ENCODE measurements at regions not wholly inside any gene's neighbourhood (a gene's known extent, or its start where the extent isn't known, plus 50 kb on each side); places are given as distances from the start of the nearest gene placed in this dataset.

GRCh38 chr12:28883406-28883997, 265.6 kb upstream of the FAR2 start:
- no peak overlapping the region for H3K4me3 ChIP-seq (ENCODE audit: low read depth, low read length)
- peak; percentile 32 for DNase-seq (ENCODE audit: low read depth)
- no peak for TF ChIP-seq CTCF (conservative IDR thresholded peaks at IDR 0.05; ENCODE audit: low read depth, low read length)

- no peak overlapping the region for H3K4me3 ChIP-seq (ENCODE audit: low read depth, low read length)
- TF ChIP-seq CTCF (conservative IDR thresholded peaks at IDR 0.05; ENCODE audit: low read depth, low read length) = no peak
- DNase-seq (ENCODE audit: low read depth) = no peak
Measured at GRCh38 chr12:28884904-28885679, 264.0 kb upstream of the FAR2 start.

- DNase-seq (ENCODE audit: low read depth) = no peak
- H3K4me3 ChIP-seq (ENCODE audit: low read depth, low read length) = no peak overlapping the region
- no peak for TF ChIP-seq CTCF (conservative IDR thresholded peaks at IDR 0.05; ENCODE audit: low read depth, low read length)
Measured at GRCh38 chr12:28885928-28886327, 263.1 kb upstream of the FAR2 start.

GRCh38 chr12:28887461-28887990, 261.6 kb upstream of the FAR2 start:
- H3K4me3 ChIP-seq (ENCODE audit: low read depth, low read length) = no peak overlapping the region
- TF ChIP-seq CTCF (conservative IDR thresholded peaks at IDR 0.05; ENCODE audit: low read depth, low read length) = no peak
- no peak for DNase-seq (ENCODE audit: low read depth)

- TF ChIP-seq CTCF (conservative IDR thresholded peaks at IDR 0.05; ENCODE audit: low read depth, low read length) = no peak
- DNase-seq (ENCODE audit: low read depth) = no peak
- H3K4me3 ChIP-seq (ENCODE audit: low read depth, low read length) = no peak overlapping the region
Measured at GRCh38 chr12:28890664-28891063, 258.4 kb upstream of the FAR2 start.

GRCh38 chr12:28891126-28891525, 258.0 kb upstream of the FAR2 start:
- TF ChIP-seq CTCF (conservative IDR thresholded peaks at IDR 0.05; ENCODE audit: low read depth, low read length) = no peak
- H3K4me3 ChIP-seq (ENCODE audit: low read depth, low read length) = no peak overlapping the region
- no peak for DNase-seq (ENCODE audit: low read depth)

Data from choroid plexus epithelial cell (primary cell).